Stimulated activated CD8-positive, alpha-beta memory T cell treated with anti-CD3 and anti-CD28 coated beads, Interleukin-4, amount 100 ng/mL, for 4 hours (primary cell): ENCODE measurements at regions not wholly inside any gene's neighbourhood (a gene's known extent, or its start where the extent isn't known, plus 50 kb on each side); places are given as distances from the start of the nearest gene placed in this dataset.

Experiments used
- DNase-seq, 2 donors: peaks; one replicate each; pipeline ENCODE4 v3.0.0-alpha.2; 2020; ENCODE audit warnings: low read depth in 2 of 2, low spot score in 1 of 2

GRCh38 chr2:220041447-220041846 lies 414.0 kb downstream of the SLC4A3 start:
- no peak for DNase-seq

- DNase-seq, result no peak
Measured at GRCh38 chr2:220043155-220043989, 415.9 kb downstream of the SLC4A3 start.

- no peak for DNase-seq
Measured at GRCh38 chr2:220043990-220044335, 416.5 kb downstream of the SLC4A3 start.

- DNase-seq, result no peak
Measured at GRCh38 chr2:220044383-220044782, 417.0 kb downstream of the SLC4A3 start.

- no peak for DNase-seq
Measured at GRCh38 chr2:220046507-220046906, 419.1 kb downstream of the SLC4A3 start.

GRCh38 chr2:220051716-220052115 lies 424.3 kb downstream of the SLC4A3 start:
- DNase-seq, result no peak

- DNase-seq, result no peak
Measured at GRCh38 chr2:220053919-220054318, 426.5 kb downstream of the SLC4A3 start.

GRCh38 chr2:220057391-220057790 lies 430.0 kb downstream of the SLC4A3 start:
- DNase-seq, result no peak

- DNase-seq, result no peak
Measured at GRCh38 chr2:220057916-220058315, 430.5 kb downstream of the SLC4A3 start.

- DNase-seq, result no peak
Measured at GRCh38 chr2:220064111-220065030, 436.9 kb downstream of the SLC4A3 start.

- no peak for DNase-seq
Measured at GRCh38 chr2:220065581-220065980, 438.2 kb downstream of the SLC4A3 start.

GRCh38 chr2:220068846-220069245 lies 441.4 kb downstream of the SLC4A3 start:
- DNase-seq, result no peak

GRCh38 chr2:220070349-220070748 lies 442.9 kb downstream of the SLC4A3 start:
- no peak for DNase-seq

GRCh38 chr2:220071696-220072095 lies 444.3 kb downstream of the SLC4A3 start:
- DNase-seq, result no peak

GRCh38 chr2:220072669-220073220 lies 445.3 kb downstream of the SLC4A3 start:
- no peak for DNase-seq

GRCh38 chr2:220075835-220076234 lies 448.4 kb downstream of the SLC4A3 start:
- no peak for DNase-seq

- DNase-seq, result no peak
Measured at GRCh38 chr2:220076734-220077133, 449.3 kb downstream of the SLC4A3 start.

GRCh38 chr2:220077488-220077887 lies 450.1 kb downstream of the SLC4A3 start:
- DNase-seq, result no peak

- DNase-seq, result no peak
Measured at GRCh38 chr2:220078439-220078838, 451.0 kb downstream of the SLC4A3 start.

- DNase-seq, result no peak
Measured at GRCh38 chr2:220079595-220079994, 452.2 kb downstream of the SLC4A3 start.

GRCh38 chr2:220081171-220081570 lies 453.7 kb downstream of the SLC4A3 start:
- no peak for DNase-seq

- no peak for DNase-seq
Measured at GRCh38 chr2:220090050-220090449, 462.6 kb downstream of the SLC4A3 start.
